GM12878 (cell line): ENCODE measurements at regions not wholly inside any gene's neighbourhood (a gene's known extent, or its start where the extent isn't known, plus 50 kb on each side); places are given as distances from the start of the nearest gene placed in this dataset.

ENCODE experiments used
- ATAC-seq: fragments of 200-7000 bp; cut with Tn5 transposase; 3 replicates; pipeline ENCODE4 v1.9.1; 2020; ENCODE audit warnings: mild to moderate bottlenecking, moderate library complexity
- BruUV-seq: library from RNA; stranded (reverse); fragments of 400-500 nt; replicated peaks from 2 replicates; lab custom pipeline; 2021; lab: Mats Ljungman, UMichigan
- CTCF ChIA-PET: fragments of 300-600 bp; sonication (Branson Sonifier 250); formaldehyde crosslinking; extraction: SDS; loops from one replicate; lab custom pipeline; 2021; ENCODE audit warnings: inconsistent platforms; lab: Yijun Ruan, JAX
- POLR2A ChIA-PET: fragments of 350-600 bp; formaldehyde crosslinking; extraction: SDS; loops from one replicate; lab custom pipeline; 2021; ENCODE audit warnings: inconsistent platforms; lab: Charles Lee
- RAD21 ChIA-PET: fragments of 300-600 bp; sonication (Branson Sonifier 250); formaldehyde crosslinking; loops from one replicate; lab custom pipeline; 2023; ENCODE audit warnings: antibody characterized with exemption; ENCODE audit not compliant: unreplicated experiment; lab: Charles Lee
- SMC1A ChIA-PET: fragments of 300-600 bp; sonication (Branson Sonifier 250); formaldehyde crosslinking; loops from one replicate; lab custom pipeline; 2023; ENCODE audit not compliant: unreplicated experiment, uncharacterized antibody; lab: Charles Lee
- DNase-seq: peaks from one replicate; pipeline ENCODE4 v3.0.0-alpha.2; 2011; ENCODE audit warnings: low read depth, low spot score
- FAIRE-seq: peaks from 3 replicates; lab custom pipeline; 2011; peaks lifted over from hg19 to GRCh38; lab: Jason Lieb, UNC
- H2AFZ ChIP-seq: 2 replicates; pipeline ENCODE4 v1.6.0; 2011; ENCODE audit warnings: low read depth, low read length, control low read depth; ENCODE audit not compliant: control insufficient read depth
- H3K27ac ChIP-seq: 2 replicates; pipeline ENCODE4 v1.5.1; 2011; ENCODE audit warnings: control low read depth; ENCODE audit not compliant: control insufficient read depth, insufficient read depth
- H3K27me3 ChIP-seq, 2 experiments: replicated peaks in 1 of 2; 2 replicates each; pipeline versions ENCODE4 v1.6.0 to v1.6.1; 2011; ENCODE audit warnings: low read length in 1 of 2; ENCODE audit not compliant: control insufficient read depth in 2 of 2, insufficient read depth in 2 of 2
- H3K36me3 ChIP-seq, 2 experiments: 2 replicates each; pipeline ENCODE4 v1.5.1; 2011; ENCODE audit warnings: low read length in 1 of 2; ENCODE audit not compliant: control insufficient read depth in 2 of 2, insufficient read depth in 2 of 2
- H3K4me1 ChIP-seq: 2 replicates; pipeline ENCODE4 v1.6.1; 2011; ENCODE audit warnings: mild to moderate bottlenecking, low read length, moderate library complexity, mixed read lengths; ENCODE audit not compliant: control insufficient read depth, insufficient read depth
- H3K4me2 ChIP-seq: 2 replicates; pipeline ENCODE4 v1.6.0; 2011; ENCODE audit warnings: control low read depth; ENCODE audit not compliant: control insufficient read depth, insufficient read depth
- H3K4me3 ChIP-seq: fragments of 200-600 bp; sonication (generic); 2 replicates; pipeline ENCODE4 v1.5.1; 2016
- H3K79me2 ChIP-seq: 2 replicates; pipeline ENCODE4 v1.6.0; 2011; ENCODE audit warnings: low read length; ENCODE audit not compliant: control insufficient read depth, insufficient read depth
- H3K9ac ChIP-seq: 2 replicates; pipeline ENCODE4 v1.8.0; 2011; ENCODE audit warnings: low read length, control low read depth, mixed read lengths; ENCODE audit not compliant: control insufficient read depth, insufficient read depth
- H3K9me3 ChIP-seq: replicated peaks from 3 replicates; pipeline ENCODE4 v1.5.1; 2011; ENCODE audit warnings: mild to moderate bottlenecking, low read length; ENCODE audit not compliant: control insufficient read depth, insufficient read depth
- H4K20me1 ChIP-seq: 2 replicates; pipeline ENCODE4 v1.6.0; 2011; ENCODE audit not compliant: control insufficient read depth, insufficient read depth
- GATAD2B ChIP-seq: fragments of 450-650 bp; conservative IDR thresholded peaks from 2 replicates; pipeline ENCODE4 v1.6.1; 2017; ENCODE audit warnings: low read depth, mild to moderate bottlenecking, moderate library complexity
- HDGF ChIP-seq: fragments of 450-650 bp; IDR thresholded peaks from 2 replicates; pipeline ENCODE4 v1.6.1; 2016; ENCODE audit warnings: antibody characterized with exemption
- HSF1 ChIP-seq: fragments of 150-350 bp; IDR thresholded peaks from 2 replicates; pipeline ENCODE4 v1.6.1; 2014; ENCODE audit warnings: mild to moderate bottlenecking, low read depth, low read length
- JUNB ChIP-seq: IDR thresholded peaks from 2 replicates; pipeline ENCODE4 v1.6.1; 2016; ENCODE audit warnings: antibody characterized with exemption, mild to moderate bottlenecking
- KLF5 ChIP-seq: fragments of 450-650 bp; IDR thresholded peaks from 2 replicates; pipeline ENCODE4 v1.6.1; 2014; ENCODE audit warnings: mild to moderate bottlenecking; ENCODE audit not compliant: partially characterized antibody
- PAX8 ChIP-seq: fragments of 450-650 bp; IDR thresholded peaks from 2 replicates; pipeline ENCODE4 v1.6.1; 2017; ENCODE audit warnings: mild to moderate bottlenecking, moderate library complexity
- RCOR1 ChIP-seq: conservative IDR thresholded peaks from 2 replicates; pipeline ENCODE4 v1.6.1; 2012; ENCODE audit warnings: low read depth, low read length, improper control_type of control experiment
- SIX5 ChIP-seq: IDR thresholded peaks from 2 replicates; pipeline ENCODE4 v1.6.1; 2011; ENCODE audit warnings: mild to moderate bottlenecking, low read depth, low read length, moderate library complexity; ENCODE audit not compliant: severe bottlenecking
- SKIL ChIP-seq: fragments of 450-650 bp; IDR thresholded peaks from 2 replicates; pipeline ENCODE4 v1.6.1; 2017; ENCODE audit warnings: mild to moderate bottlenecking, low read depth, inconsistent platforms; ENCODE audit not compliant: poor library complexity, severe bottlenecking
- SMAD5 ChIP-seq: IDR thresholded peaks from 2 replicates; pipeline ENCODE4 v1.6.1; 2016; ENCODE audit warnings: antibody characterized with exemption, low read depth
- TARDBP ChIP-seq: IDR thresholded peaks from 2 replicates; pipeline ENCODE4 v1.6.1; 2016; ENCODE audit warnings: borderline replicate concordance
- ZBED1 ChIP-seq: IDR thresholded peaks from 2 replicates; pipeline ENCODE4 v1.6.1; 2016; ENCODE audit warnings: borderline replicate concordance
- ZBTB33 ChIP-seq: fragments of 450-650 bp; IDR thresholded peaks from 2 replicates; pipeline ENCODE4 v1.6.1; 2017; ENCODE audit warnings: mild to moderate bottlenecking
- WGBS: methylation state at CpG from one replicate; pipeline ENCODE4 v1.1.6; 2016; ENCODE audit warnings: low lambda C conversion rate; ENCODE audit not compliant: insufficient replicate concordance, insufficient coverage; ENCODE audit errors: missing lambda C conversion rate; 5-methylcytosine and 5-hydroxymethylcytosine counted together
- in situ Hi-C: fragments of 300-500 bp; cut with MboI; formaldehyde crosslinking; loops from 9 replicates; pipeline ENCODE4 v1.14.3; 2018; ENCODE audit warnings: mixed read lengths
- intact Hi-C: fragments of 100-400 bp; cut with micrococcal nuclease; formaldehyde crosslinking; loops from one replicate; pipeline ENCODE4 v1.14.2; 2022; ENCODE audit not compliant: unreplicated experiment

GRCh38 chr13:107421028-107421427 is 794.3 kb downstream of the LIG4 start:
- TF ChIP-seq HDGF, result no peak
- TF ChIP-seq JUNB, result no peak
- no peak for TF ChIP-seq TARDBP
- TF ChIP-seq ZBED1, result no peak
- no peak for TF ChIP-seq SIX5
- no peak for TF ChIP-seq SKIL
- no peak for TF ChIP-seq SMAD5
- no peak for TF ChIP-seq ZBTB33
- no peak for TF ChIP-seq RCOR1
- no peak for TF ChIP-seq GATAD2B
- no peak for TF ChIP-seq HSF1
- TF ChIP-seq KLF5, result no peak
- no peak for TF ChIP-seq PAX8
- RAD21 ChIA-PET, result no interaction called here
- Histone ChIP-seq H3K27me3 (no peaks in the 10 kb centered on the region), H2AFZ (no peak overlapping the region), H3K27ac (no peak overlapping the region), H3K4me1 (no peaks in the 10 kb centered on the region), H3K4me3 (no peak overlapping the region), H3K9ac (no peak overlapping the region), H3K36me3 (no peaks in the 10 kb centered on the region), H4K20me1 (no peaks in the 10 kb centered on the region), H3K4me2 (no peak overlapping the region), H3K9me3 (no peaks in the 10 kb centered on the region), H3K79me2 (no peaks in the 10 kb centered on the region)
- 0% methylated on average over 2 of the region's 2 CpGs for WGBS
- DNase-seq (no peak), ATAC-seq (no peak), FAIRE-seq (no peak)
- intact Hi-C loops (no loop called here), in situ Hi-C loops (no loop called here)
- CTCF ChIA-PET, result no interaction called here
- no TSS peak for BruUV-seq
- POLR2A ChIA-PET, result no interaction called here
- SMC1A ChIA-PET, result no interaction called here
